Dendritic cell treated with granulocyte-macrophage colony-stimulating factor and Interleukin-4, amounts not matched to agents 40 ng/mL and 50 ng/mL, for 4 days (primary cell): ENCODE measurements at regions not wholly inside any gene's neighbourhood (a gene's known extent, or its start where the extent isn't known, plus 50 kb on each side); places are given as distances from the start of the nearest gene placed in this dataset.
"Not testable (repeated sequence)": the region's sequence is repeated elsewhere in the genome, so short reads cannot be mapped to it uniquely, and the experiment has no call there.

ENCODE experiments used
- H3K27ac Mint-ChIP-seq: one replicate; pipeline ENCODE4 v1.8.0; 2022; ENCODE audit warnings: mild to moderate bottlenecking, mixed read lengths
- H3K27me3 Mint-ChIP-seq: one replicate; pipeline ENCODE4 v1.8.0; 2022; ENCODE audit warnings: mild to moderate bottlenecking, mixed read lengths
- H3K36me3 Mint-ChIP-seq: one replicate; pipeline ENCODE4 v1.8.0; 2022; ENCODE audit warnings: low read depth, mixed read lengths
- H3K4me1 Mint-ChIP-seq: one replicate; pipeline ENCODE4 v1.8.0; 2022; ENCODE audit warnings: low read depth, mixed read lengths
- H3K4me3 Mint-ChIP-seq: one replicate; pipeline ENCODE4 v1.8.0; 2022; ENCODE audit warnings: mild to moderate bottlenecking, moderate library complexity, mixed read lengths
- H3K9me3 Mint-ChIP-seq: one replicate; pipeline ENCODE4 v1.8.0; 2022; ENCODE audit warnings: mixed read lengths
- intact Hi-C: fragments of 100-400 bp; cut with micrococcal nuclease; formaldehyde crosslinking; loops from one replicate; pipeline ENCODE4 v1.15.0; 2022

DNA sequence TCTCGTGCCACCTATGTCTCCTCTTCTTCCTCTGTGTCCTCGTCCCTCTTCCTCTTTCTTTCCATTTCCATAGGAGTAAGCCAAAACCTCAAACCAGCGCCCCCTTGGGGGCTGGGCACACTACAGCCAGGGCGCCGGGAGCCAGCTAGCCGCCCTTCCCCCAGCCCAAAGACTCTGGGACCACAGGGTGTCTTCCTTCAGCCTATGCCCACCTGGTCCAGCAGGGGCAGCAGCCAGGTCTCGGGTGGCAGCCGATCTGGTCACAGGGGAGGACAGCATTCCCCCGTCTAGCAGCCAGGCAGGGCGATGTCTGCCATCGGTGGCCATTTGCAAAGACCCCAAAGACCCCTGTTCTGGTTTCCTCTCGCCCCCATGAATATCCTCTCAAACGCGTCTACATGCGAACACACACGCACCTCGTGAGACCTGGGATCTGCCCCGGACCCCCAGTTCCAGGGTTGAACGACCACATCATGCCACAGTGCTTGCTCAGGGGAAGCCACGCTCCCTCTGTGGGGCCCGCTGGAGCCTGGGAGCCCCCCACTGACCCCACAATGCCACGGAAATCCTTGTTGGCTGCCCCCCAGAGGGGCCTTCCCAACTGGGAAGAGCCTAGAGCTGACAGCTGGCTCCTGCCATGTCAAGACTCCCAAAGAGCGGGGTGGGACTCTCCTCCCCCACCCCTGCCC is 546.0 kb upstream of the CCDC179 start:
- H3K27ac Mint-ChIP-seq = no peak overlapping the region
- H3K36me3 Mint-ChIP-seq = no peaks in the 10 kb centered on the region
- peaks cover 73% of the 10 kb centered on the region for H3K9me3 Mint-ChIP-seq
- intact Hi-C loops = no loop called here
- H3K4me3 Mint-ChIP-seq = no peak overlapping the region
- H3K27me3 Mint-ChIP-seq = no peaks in the 10 kb centered on the region
- no peaks in the 10 kb centered on the region for H3K4me1 Mint-ChIP-seq

- intact Hi-C loops = no loop called here
These were observed 552.8 kb upstream of the CCDC179 start for GRCh38 chr11:23413057-23413456.

DNA sequence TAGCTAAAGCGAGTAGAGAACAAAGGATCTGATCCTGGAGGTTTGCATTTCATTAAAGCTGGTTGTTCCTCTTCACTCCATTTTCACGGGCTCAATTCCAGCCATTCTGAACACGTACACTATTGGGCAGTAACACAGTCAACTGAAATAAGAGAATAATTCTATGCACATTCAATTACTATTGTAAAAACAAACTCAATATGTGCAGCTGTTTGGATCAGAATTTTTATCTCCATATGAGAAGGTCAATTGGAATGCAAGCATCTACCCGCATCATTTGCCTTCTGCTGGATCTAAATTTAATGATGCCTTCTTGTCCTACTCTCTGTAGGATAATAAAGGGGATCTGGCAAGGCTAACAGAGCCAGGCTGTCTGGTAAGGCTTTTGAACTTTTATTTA is 562.8 kb upstream of the CCDC179 start:
- Mint-ChIP-seq H3K4me1 (no peaks in the 10 kb centered on the region), H3K9me3 (peaks cover 10% of the 10 kb centered on the region), H3K27ac (no peak overlapping the region), H3K4me3 (no peak overlapping the region), H3K36me3 (no peaks in the 10 kb centered on the region), H3K27me3 (no peaks in the 10 kb centered on the region)
- intact Hi-C loops = no loop called here

More at GRCh38 chr11:23413057-23413456, 552.8 kb upstream of the CCDC179 start:
- Mint-ChIP-seq H3K9me3 (peaks cover 38% of the 10 kb centered on the region), H3K36me3 (no peaks in the 10 kb centered on the region), H3K4me3 (no peak overlapping the region), H3K4me1 (no peaks in the 10 kb centered on the region), H3K27me3 (no peaks in the 10 kb centered on the region), H3K27ac (no peak overlapping the region)

- no peak overlapping the region for H3K27ac Mint-ChIP-seq
- H3K4me1 Mint-ChIP-seq = no peaks in the 10 kb centered on the region
- H3K4me3 Mint-ChIP-seq = no peak overlapping the region
- intact Hi-C loops = no loop called here
- H3K9me3 Mint-ChIP-seq = peaks cover 10% of the 10 kb centered on the region
- H3K36me3 Mint-ChIP-seq = no peaks in the 10 kb centered on the region
- no peaks in the 10 kb centered on the region for H3K27me3 Mint-ChIP-seq
These were observed 563.4 kb upstream of the CCDC179 start for GRCh38 chr11:23423656-23424055.

- Mint-ChIP-seq H3K9me3 (peaks cover 22% of the 10 kb centered on the region), H3K27ac (no peak overlapping the region), H3K4me3 (no peak overlapping the region), H3K27me3 (no peaks in the 10 kb centered on the region), H3K4me1 (no peaks in the 10 kb centered on the region), H3K36me3 (no peaks in the 10 kb centered on the region)
- intact Hi-C loops = no loop called here
These were observed 565.1 kb upstream of the CCDC179 start for GRCh38 chr11:23425381-23425780.

DNA sequence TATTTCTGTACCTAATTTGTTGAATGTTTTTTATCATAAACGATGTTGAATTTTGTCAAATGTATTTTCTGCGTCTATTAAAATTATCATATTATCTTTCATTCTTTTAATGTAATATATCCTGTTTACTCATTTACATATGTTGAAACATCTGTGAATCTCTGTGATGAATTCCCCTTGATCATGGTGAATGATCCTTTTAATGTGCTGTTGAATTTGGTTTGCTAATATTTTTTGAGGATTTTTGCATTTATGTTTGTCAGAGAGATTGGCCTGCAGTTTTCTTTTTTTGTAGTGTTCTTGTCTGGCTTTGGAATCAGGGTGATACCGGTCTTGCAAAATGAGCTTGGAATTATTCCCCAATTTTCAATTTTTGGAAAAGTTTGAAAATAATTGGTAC is 569.3 kb upstream of the CCDC179 start:
- no peaks in the 10 kb centered on the region for H3K27me3 Mint-ChIP-seq
- no peaks in the 10 kb centered on the region for H3K36me3 Mint-ChIP-seq
- no peak overlapping the region for H3K4me3 Mint-ChIP-seq
- intact Hi-C loops = no loop called here
- H3K27ac Mint-ChIP-seq = no peak overlapping the region
- peaks cover 23% of the 10 kb centered on the region for H3K9me3 Mint-ChIP-seq
- no peaks in the 10 kb centered on the region for H3K4me1 Mint-ChIP-seq

GRCh38 chr11:23453522-23453921 is 593.2 kb upstream of the CCDC179 start:
- H3K4me1 Mint-ChIP-seq = no peaks in the 10 kb centered on the region
- no peak overlapping the region for H3K27ac Mint-ChIP-seq
- intact Hi-C loops = no loop called here
- H3K4me3 Mint-ChIP-seq = no peak overlapping the region
- H3K9me3 Mint-ChIP-seq = peaks cover 9% of the 10 kb centered on the region
- no peaks in the 10 kb centered on the region for H3K27me3 Mint-ChIP-seq
- H3K36me3 Mint-ChIP-seq = no peaks in the 10 kb centered on the region

- no peaks in the 10 kb centered on the region for H3K4me1 Mint-ChIP-seq
- no peaks in the 10 kb centered on the region for H3K9me3 Mint-ChIP-seq
- no peaks in the 10 kb centered on the region for H3K36me3 Mint-ChIP-seq
- H3K27me3 Mint-ChIP-seq = no peaks in the 10 kb centered on the region
- H3K27ac Mint-ChIP-seq = no peak overlapping the region
- no peak overlapping the region for H3K4me3 Mint-ChIP-seq
- intact Hi-C loops = no loop called here
These were observed 595.1 kb upstream of the CCDC179 start for GRCh38 chr11:23455321-23455891.

DNA sequence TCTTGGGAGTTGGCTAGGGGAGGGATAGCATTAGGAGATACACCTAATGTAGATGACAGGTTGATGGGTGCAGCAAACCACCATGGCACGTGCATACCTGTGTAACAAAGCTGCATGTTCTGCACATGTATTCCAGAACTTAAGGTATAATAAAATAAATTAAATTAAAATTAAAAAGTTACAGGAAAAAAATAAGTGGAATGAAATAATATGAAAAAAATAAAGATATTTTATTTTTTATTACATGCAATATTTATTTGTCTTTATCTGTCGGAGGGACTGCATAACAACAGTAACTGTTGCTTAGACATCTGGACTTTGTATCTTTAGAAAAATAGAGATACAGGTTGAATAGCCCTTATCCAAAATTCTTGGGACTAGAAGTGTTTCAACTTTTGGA is 597.4 kb upstream of the CCDC179 start:
- H3K4me3 Mint-ChIP-seq = no peak overlapping the region
- H3K9me3 Mint-ChIP-seq = no peaks in the 10 kb centered on the region
- H3K27ac Mint-ChIP-seq = no peak overlapping the region
- H3K4me1 Mint-ChIP-seq = no peaks in the 10 kb centered on the region
- intact Hi-C loops = no loop called here
- H3K36me3 Mint-ChIP-seq = no peaks in the 10 kb centered on the region
- H3K27me3 Mint-ChIP-seq = no peaks in the 10 kb centered on the region

DNA sequence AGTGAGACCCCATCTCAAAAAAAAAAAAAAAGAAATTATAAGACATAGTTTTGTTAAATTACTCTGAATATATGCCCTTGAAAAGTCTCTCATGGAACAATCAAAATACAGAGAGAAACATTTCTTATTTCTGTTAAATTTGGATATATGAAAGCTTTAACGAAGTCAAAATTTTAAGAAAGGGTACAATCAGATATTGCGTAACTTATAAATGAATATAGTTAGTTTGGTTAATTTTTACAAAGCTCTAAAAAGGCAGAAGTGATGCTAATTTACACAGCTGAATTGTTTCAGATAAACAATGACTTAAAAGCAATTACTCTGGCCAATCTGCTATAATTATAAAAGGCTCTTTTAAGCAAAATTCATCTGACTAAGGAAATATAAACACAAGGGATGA is 611.6 kb upstream of the CCDC179 start:
- H3K27me3 Mint-ChIP-seq = no peaks in the 10 kb centered on the region
- H3K27ac Mint-ChIP-seq = no peak overlapping the region
- no peaks in the 10 kb centered on the region for H3K9me3 Mint-ChIP-seq
- H3K36me3 Mint-ChIP-seq = no peaks in the 10 kb centered on the region
- H3K4me3 Mint-ChIP-seq = no peak overlapping the region
- intact Hi-C loops = no loop called here
- H3K4me1 Mint-ChIP-seq = no peaks in the 10 kb centered on the region

DNA sequence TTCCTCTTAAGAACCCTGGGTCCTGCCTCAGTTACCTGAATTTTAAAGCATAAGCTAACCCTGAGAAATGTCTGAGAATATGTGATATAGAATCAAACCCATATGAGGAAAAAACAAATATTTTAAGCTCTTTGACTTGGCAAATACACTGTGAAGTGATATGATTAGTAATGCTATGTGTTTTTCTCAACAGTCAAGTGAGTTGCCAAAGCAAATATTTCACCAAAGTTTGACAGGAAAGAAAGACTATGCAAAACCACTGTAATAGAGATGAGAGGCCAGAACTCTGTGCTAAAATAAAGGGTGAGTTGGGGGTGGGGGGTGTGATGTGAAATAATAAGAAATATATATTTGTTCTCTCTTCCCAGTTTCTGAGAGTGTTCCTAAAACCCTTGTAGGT is 613.5 kb upstream of the CCDC179 start:
- H3K27ac Mint-ChIP-seq = no peak overlapping the region
- H3K27me3 Mint-ChIP-seq = no peaks in the 10 kb centered on the region
- H3K4me3 Mint-ChIP-seq = no peak overlapping the region
- H3K4me1 Mint-ChIP-seq = no peaks in the 10 kb centered on the region
- no peaks in the 10 kb centered on the region for H3K36me3 Mint-ChIP-seq
- no peaks in the 10 kb centered on the region for H3K9me3 Mint-ChIP-seq
- intact Hi-C loops = no loop called here

GRCh38 chr11:23480736-23481135 is 620.5 kb upstream of the CCDC179 start:
- no peak overlapping the region for H3K27ac Mint-ChIP-seq
- no peak overlapping the region for H3K4me3 Mint-ChIP-seq
- peaks cover 14% of the 10 kb centered on the region for H3K9me3 Mint-ChIP-seq
- intact Hi-C loops = no loop called here
- no peaks in the 10 kb centered on the region for H3K27me3 Mint-ChIP-seq
- H3K36me3 Mint-ChIP-seq = no peaks in the 10 kb centered on the region
- H3K4me1 Mint-ChIP-seq = no peaks in the 10 kb centered on the region

GRCh38 chr11:23484146-23484545 is 623.9 kb upstream of the CCDC179 start:
- H3K36me3 Mint-ChIP-seq, H3K4me3 Mint-ChIP-seq, H3K4me1 Mint-ChIP-seq, intact Hi-C loops, H3K27ac Mint-ChIP-seq, H3K27me3 Mint-ChIP-seq: not testable (repeated sequence)
- H3K9me3 Mint-ChIP-seq = peaks cover 37% of the 10 kb centered on the region

DNA sequence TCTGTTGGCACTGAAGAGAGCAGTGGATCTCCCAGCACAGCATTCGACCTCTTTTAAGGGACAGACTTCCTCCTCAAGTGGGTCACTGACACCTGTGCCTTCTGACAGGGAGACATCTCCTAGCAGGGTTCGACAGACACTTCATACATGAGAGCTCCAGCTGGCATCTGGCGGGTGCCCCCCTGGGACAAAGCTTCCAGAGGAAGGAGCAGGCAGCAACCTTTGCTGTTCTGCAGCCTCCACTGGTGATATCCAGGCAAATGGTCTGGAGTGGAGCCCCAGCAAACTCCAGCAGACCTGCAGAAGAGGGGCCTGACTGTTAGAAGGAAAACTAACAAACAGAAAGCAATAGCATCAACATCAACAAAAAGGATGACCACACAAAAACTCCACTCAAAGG is 624.3 kb upstream of the CCDC179 start:
- H3K27ac Mint-ChIP-seq, H3K36me3 Mint-ChIP-seq, H3K27me3 Mint-ChIP-seq, H3K4me1 Mint-ChIP-seq, intact Hi-C loops, H3K4me3 Mint-ChIP-seq: not testable (repeated sequence)
- H3K9me3 Mint-ChIP-seq = peaks cover 37% of the 10 kb centered on the region
